Osteoblast (primary cell): ENCODE measurements at regions not wholly inside any gene's neighbourhood (a gene's known extent, or its start where the extent isn't known, plus 50 kb on each side); places are given as distances from the start of the nearest gene placed in this dataset.

Experiments used
- DNase-seq: peaks from one replicate; pipeline ENCODE4 v3.0.0; 2011; ENCODE audit warnings: low spot score, mixed read lengths; ENCODE audit not compliant: insufficient read length; ENCODE audit errors: missing footprints
- H2AFZ ChIP-seq: 2 replicates; pipeline ENCODE4 v1.6.0; 2011; ENCODE audit warnings: mild to moderate bottlenecking, low read length
- H3K27ac ChIP-seq: 2 replicates; pipeline ENCODE4 v1.5.1; 2011; ENCODE audit warnings: mild to moderate bottlenecking, low read depth, low read length, moderate library complexity
- H3K27me3 ChIP-seq: 2 replicates; pipeline ENCODE4 v1.6.0; 2012; ENCODE audit warnings: mild to moderate bottlenecking, control low read depth, inconsistent platforms, low read length, moderate library complexity; ENCODE audit not compliant: insufficient read depth
- H3K36me3 ChIP-seq: 2 replicates; pipeline ENCODE4 v1.5.1; 2011; ENCODE audit warnings: mild to moderate bottlenecking, low read length, control low read depth, moderate library complexity; ENCODE audit not compliant: insufficient read depth
- H3K4me1 ChIP-seq: 2 replicates; pipeline ENCODE4 v1.5.1; 2011; ENCODE audit warnings: mild to moderate bottlenecking, low read length, control low read depth, moderate library complexity; ENCODE audit not compliant: insufficient read depth
- H3K4me2 ChIP-seq: 2 replicates; pipeline ENCODE4 v1.6.0; 2011; ENCODE audit warnings: mild to moderate bottlenecking, low read length; ENCODE audit not compliant: insufficient read depth
- H3K4me3 ChIP-seq: fragments of 200-600 bp; sonication (generic); 3 replicates; pipeline ENCODE4 v1.5.1; 2012; ENCODE audit warnings: mild to moderate bottlenecking, low read length, inconsistent platforms; ENCODE audit not compliant: insufficient read depth
- H3K79me2 ChIP-seq: 2 replicates; pipeline ENCODE4 v1.6.0; 2012; ENCODE audit warnings: mild to moderate bottlenecking, low read length, control low read depth, inconsistent platforms; ENCODE audit not compliant: insufficient read depth
- H3K9me3 ChIP-seq: 2 replicates; pipeline ENCODE4 v1.5.1; 2011; ENCODE audit warnings: low read depth, low read length, control low read depth
- H4K20me1 ChIP-seq: 2 replicates; pipeline ENCODE4 v1.6.0; 2012; ENCODE audit warnings: mild to moderate bottlenecking, low read length, control low read depth; ENCODE audit not compliant: insufficient read depth
- TF ChIP-seq, protein P1 (sequence below): IDR thresholded peaks from 2 replicates; pipeline ENCODE4 v1.5.1; 2011; ENCODE audit warnings: mild to moderate bottlenecking, low read depth, low read length, moderate library complexity; ENCODE audit errors: extremely low read depth

DNA sequence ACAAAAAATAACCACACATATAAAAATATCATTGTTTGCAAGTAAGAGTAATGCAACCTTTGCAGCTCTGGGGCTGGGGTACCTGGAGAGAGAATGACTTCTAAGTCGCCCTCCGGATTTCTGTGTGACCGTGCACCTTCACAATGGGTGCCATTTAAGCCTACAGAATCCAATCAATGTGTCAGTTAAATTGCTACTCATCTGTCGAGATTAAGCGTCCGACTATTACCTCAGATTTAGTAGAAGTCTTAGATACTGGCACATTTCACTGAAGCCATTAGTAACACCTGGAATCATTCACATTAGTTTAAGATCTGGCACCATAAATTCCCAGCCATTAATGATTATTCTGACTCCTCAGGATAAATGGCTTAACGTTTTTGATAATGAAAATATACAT, 507.3 kb upstream of the MGMT start:
- Histone ChIP-seq H3K9me3 (no peaks in the 10 kb centered on the region), H2AFZ (no peak overlapping the region)

DNA sequence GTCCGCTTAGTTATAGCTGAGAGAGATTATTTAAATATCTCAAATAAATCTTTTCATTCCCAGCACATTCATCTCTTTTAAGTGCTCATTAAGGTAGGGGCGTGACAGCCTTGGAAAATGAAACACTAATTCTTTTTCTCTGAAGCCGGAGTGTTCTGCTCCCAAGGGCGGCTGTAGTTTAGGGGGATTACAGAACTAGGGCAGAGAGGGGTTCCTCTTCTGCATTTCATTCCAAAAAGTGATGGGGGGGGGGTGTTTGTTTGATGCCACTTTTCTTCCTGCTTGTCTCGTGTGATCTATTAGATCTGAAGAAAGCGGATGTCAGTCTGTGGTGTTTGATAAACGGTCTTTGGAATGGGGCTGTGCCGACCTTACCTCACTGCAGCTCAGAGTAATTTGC, 506.5 kb upstream of the MGMT start:
- Histone ChIP-seq H3K36me3 (no peaks in the 10 kb centered on the region), H3K79me2 (no peaks in the 10 kb centered on the region), H3K27me3 (no peaks in the 10 kb centered on the region), H3K4me3 (no peak overlapping the region), H3K27ac (no peak overlapping the region), H3K9me3 (no peaks in the 10 kb centered on the region), H4K20me1 (no peaks in the 10 kb centered on the region), H2AFZ (no peak overlapping the region), H3K4me2 (no peak overlapping the region), H3K4me1 (no peaks in the 10 kb centered on the region)
- DNase-seq, result no peak
- TF ChIP-seq, protein P1, sequence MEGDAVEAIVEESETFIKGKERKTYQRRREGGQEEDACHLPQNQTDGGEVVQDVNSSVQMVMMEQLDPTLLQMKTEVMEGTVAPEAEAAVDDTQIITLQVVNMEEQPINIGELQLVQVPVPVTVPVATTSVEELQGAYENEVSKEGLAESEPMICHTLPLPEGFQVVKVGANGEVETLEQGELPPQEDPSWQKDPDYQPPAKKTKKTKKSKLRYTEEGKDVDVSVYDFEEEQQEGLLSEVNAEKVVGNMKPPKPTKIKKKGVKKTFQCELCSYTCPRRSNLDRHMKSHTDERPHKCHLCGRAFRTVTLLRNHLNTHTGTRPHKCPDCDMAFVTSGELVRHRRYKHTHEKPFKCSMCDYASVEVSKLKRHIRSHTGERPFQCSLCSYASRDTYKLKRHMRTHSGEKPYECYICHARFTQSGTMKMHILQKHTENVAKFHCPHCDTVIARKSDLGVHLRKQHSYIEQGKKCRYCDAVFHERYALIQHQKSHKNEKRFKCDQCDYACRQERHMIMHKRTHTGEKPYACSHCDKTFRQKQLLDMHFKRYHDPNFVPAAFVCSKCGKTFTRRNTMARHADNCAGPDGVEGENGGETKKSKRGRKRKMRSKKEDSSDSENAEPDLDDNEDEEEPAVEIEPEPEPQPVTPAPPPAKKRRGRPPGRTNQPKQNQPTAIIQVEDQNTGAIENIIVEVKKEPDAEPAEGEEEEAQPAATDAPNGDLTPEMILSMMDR, result no peak

More for the DNA sequence above, 507.3 kb upstream of the MGMT start:
- DNase-seq, result no peak
- no peaks in the 10 kb centered on the region for H3K36me3 ChIP-seq
- no peaks in the 10 kb centered on the region for H4K20me1 ChIP-seq
- H3K4me3 ChIP-seq, result no peak overlapping the region
- no peak overlapping the region for H3K4me2 ChIP-seq
- no peaks in the 10 kb centered on the region for H3K4me1 ChIP-seq
- TF ChIP-seq, protein P1, result no peak
- H3K27me3 ChIP-seq, result no peaks in the 10 kb centered on the region
- H3K79me2 ChIP-seq, result no peaks in the 10 kb centered on the region
- no peak overlapping the region for H3K27ac ChIP-seq

DNA sequence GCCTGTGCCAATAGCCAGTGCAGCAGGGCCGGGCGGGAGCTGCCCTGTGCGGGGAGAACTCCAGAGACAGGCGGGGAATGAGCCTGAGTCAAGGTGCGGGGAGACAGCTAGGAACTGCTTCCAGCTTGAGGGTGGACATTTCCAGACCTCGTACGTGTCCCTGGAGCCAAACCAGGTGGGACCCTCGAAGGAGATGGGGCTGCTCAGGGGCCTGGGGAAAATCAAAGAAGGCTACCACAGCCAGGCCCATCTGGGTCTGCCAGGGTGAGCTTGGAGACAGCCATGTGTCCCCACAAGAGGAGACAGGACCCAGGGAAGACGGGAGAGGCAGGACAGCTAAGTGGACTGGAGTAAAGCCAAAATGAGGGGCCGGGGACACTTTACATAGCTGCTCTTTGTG, 504.9 kb upstream of the MGMT start:
- no peak for DNase-seq
- H2AFZ ChIP-seq, result no peak overlapping the region
- H3K4me2 ChIP-seq, result no peak overlapping the region
- H3K4me1 ChIP-seq, result no peaks in the 10 kb centered on the region
- H3K9me3 ChIP-seq, result no peaks in the 10 kb centered on the region
- TF ChIP-seq, protein P1, result no peak
- no peaks in the 10 kb centered on the region for H3K27me3 ChIP-seq
- no peaks in the 10 kb centered on the region for H3K79me2 ChIP-seq
- no peak overlapping the region for H3K4me3 ChIP-seq
- no peaks in the 10 kb centered on the region for H4K20me1 ChIP-seq
- H3K27ac ChIP-seq, result no peak overlapping the region
- H3K36me3 ChIP-seq, result no peaks in the 10 kb centered on the region

DNA sequence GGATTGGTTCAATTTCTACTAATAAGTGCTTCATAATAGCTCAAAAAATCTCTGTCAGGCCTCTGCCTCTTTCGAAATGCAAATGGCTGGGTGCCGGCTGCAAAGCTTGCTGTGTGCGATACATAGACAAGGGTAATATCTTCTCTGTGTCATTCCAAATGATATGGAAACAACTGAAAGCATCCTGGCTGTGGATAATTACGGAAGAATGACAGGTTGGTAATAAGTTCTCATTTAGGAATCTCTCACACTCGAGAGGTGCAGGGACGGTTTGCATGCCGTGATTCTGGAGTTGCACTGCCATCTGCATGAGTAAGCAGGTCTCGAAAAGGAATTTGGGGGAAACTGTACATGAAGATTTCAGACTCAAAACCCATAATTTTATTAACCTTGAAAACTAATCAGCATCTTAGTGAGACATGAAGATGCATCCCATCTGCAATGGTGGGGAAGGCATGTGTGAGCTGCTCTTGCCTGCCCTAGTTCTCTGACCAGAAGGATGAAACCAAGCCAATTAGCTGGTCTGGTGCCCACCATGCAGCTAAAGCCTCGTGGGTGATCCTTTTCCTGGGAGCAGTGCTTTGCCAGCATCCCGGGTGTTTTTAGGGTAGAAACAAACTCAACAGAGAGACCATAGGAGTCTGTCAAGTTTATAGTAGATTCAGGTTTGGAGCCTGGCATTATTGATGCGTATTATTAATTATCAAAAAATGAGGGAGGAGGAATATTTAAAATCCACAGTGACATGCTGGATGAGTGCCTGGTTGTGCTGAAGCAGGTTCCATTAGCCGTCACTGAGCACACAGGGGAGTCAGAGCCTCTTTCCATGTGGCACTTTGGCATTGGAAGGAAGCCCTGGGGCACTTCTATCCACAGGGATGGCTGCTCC, 503.6 kb upstream of the MGMT start:
- Histone ChIP-seq H3K27me3 (no peaks in the 10 kb centered on the region), H3K9me3 (no peaks in the 10 kb centered on the region), H3K4me3 (no peak overlapping the region), H3K79me2 (no peaks in the 10 kb centered on the region), H2AFZ (no peak overlapping the region), H4K20me1 (no peaks in the 10 kb centered on the region), H3K4me1 (no peaks in the 10 kb centered on the region), H3K4me2 (no peak overlapping the region), H3K36me3 (no peaks in the 10 kb centered on the region), H3K27ac (no peak overlapping the region)
- DNase-seq, result no peak
- TF ChIP-seq, protein P1, result no peak
